ENCODE measurements at regions not wholly inside any gene's neighbourhood (a gene's known extent, or its start where the extent isn't known, plus 50 kb on each side); places are given as distances from the start of the nearest gene placed in this dataset.

DNA sequence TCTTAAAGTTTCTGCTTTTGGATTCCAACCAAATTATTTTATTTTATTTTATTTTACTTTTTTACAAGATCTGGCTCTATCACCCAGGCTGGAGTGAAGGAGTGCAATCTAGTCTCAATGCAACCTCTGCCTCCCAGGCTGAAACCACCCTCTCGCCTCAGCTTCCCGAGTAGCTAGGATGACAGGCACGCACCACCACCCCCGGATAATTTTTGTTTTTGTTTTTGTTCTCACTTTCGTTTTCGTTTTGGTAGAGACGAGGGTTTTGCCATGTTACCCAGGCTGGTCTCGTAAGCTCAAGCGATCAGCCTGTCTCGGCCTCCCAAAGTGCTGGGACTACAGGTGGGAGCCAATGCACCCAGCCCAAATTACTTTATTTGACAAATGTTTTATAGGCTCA is 219.8 kb downstream of the ETS1 start:
- no peak for DNase-seq (ENCODE audit: low spot score in 2 of 2)
- FAIRE-seq: no peak

DNA sequence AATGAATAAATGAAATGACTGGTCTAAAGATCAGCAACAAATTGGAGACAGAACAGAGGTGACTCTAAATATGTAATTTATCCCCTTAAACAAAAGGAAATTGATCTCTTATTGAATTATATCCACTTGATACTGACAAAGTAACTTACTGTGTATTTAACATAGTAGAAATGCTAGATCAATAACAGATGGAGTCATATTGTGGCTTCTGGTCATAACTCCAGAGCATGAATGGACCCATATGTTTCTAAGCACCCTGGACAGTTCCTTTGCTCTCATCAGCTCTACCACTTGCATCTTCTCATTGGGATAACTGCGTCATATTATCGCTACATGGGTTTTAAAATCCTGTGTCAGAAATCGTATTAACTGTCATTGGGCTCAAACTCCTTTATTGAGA is 222.3 kb downstream of the ETS1 start:
- DNase-seq (ENCODE audit: low spot score in 2 of 2) (no peak), FAIRE-seq (no peak)

DNA sequence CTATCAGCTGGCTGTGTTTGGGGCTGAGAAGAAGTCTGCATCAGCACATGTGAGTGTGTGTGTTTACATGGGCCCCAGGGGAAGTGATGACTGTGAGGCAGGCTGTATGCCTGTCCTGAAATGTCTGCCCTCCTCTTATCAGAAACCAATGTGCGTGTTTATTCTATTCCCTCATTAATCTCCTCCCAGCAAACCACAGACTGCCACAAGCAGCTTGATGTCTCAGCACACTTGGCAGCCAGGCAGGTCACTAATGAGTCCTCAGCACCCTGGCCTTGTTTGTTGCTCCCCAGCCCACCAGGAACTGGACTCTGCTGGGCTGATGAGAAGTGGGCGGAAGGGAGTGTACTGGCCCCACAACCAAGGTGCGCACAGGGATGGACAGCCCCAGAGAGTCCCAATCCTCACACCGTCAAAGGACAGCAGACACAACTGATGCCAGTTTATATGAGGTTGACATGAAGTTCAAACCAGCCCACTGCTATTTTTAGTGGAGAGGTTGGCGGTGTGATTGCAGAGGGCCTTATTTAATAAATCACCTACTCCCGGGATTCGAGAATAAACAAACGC is 225.8 kb downstream of the ETS1 start:
- FAIRE-seq: no peak
- DNase-seq (ENCODE audit: low spot score in 2 of 2): no peak

DNA sequence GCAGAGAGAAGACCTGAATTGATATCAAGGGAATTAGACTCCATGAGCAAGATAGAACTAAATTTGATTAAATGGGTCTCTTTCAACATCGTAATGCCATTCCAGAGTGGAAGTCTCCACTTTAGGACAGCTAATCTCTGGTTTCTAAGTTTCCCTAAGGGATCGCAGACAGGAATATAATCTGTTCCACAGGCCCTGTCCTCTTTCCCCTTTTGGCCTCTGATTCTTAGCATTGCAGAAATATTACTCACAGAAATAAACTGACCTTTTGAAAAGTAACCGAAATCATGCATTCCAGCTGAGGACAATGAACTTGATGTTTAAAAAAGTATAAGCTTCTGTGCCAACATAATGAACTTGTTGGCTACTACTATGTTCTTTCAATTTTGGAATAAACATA is 227.8 kb downstream of the ETS1 start:
- no peak for DNase-seq (ENCODE audit: low spot score in 2 of 2)
- FAIRE-seq: no peak

DNA sequence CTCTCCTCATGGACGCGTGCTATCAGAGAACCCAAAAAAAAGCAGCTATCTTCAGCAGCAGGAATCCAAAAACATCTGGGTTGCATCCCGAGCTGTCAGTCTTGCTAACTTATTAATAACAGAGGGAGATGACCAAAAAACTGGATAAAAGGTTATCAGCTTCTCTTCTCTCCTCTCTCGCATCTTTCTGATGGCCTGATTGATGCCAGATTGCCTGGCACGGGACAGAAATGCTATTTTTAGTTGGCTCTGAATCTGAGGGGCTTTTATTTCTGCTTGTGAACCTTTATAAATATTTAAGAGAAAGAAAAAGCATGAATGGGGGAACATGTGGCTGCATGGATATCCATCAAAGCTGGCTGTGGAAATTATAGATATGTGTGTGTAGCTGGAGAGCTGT is 230.3 kb downstream of the ETS1 start:
- DNase-seq (ENCODE audit: low spot score in 2 of 2) (no peak), FAIRE-seq (no peak)

DNA sequence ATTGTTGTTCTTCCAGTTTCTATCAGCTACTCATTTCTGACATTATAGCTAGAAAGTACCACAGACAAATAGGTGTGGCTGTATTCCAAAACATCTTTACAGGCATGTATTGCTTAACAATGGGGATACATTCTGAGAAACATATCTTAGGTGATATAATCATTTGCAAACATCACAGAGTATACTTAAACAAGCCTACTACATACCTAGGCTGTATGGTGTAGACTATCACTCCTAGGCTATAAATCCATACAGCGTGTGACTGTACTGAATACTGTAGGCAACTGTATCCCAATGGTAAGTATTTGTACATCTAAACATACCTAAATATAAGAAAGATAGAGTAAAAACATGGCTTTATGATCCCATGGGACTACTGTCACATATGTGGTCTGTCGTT is 231.8 kb downstream of the ETS1 start:
- no peak for DNase-seq (ENCODE audit: low spot score in 2 of 2)
- FAIRE-seq: no peak

DNA sequence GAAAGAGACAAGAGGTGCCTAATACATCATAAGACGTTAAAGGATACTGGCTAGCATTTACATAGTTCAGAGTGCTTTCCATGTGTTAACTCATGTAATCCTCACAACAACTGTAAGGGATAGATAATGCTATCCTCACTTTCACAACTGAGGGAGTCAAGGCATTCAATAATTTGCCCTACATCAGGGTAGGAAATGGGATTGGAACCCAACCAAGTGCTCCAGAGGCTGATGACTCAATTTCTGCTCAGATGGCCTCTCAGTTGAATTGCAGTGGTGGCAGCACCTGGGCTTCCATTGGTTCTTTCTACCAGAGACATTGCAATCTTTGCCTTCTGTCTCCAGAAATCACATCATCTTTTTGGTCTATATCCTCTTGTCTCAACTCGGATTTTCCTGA is 232.9 kb downstream of the ETS1 start:
- FAIRE-seq: no peak
- DNase-seq (ENCODE audit: low spot score in 2 of 2): no peak

DNA sequence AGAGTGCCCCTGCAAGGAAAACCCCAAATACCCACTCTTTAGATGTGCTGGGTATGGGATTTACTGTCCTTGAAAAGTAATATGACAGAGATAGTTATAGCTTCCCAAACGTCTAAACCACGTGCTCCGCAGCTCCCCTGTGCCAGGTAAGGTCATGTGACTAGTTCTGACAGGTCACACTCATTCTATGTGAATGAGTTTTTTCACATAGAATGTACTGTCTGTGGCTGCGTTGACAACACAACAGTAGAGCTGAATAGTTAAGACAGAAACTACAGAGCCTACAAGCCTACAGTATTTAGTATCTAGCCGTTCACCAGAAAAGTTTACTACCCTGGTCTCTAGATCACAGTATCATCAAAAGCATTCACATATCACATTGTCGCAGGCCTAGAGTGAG is 236.2 kb downstream of the ETS1 start:
- DNase-seq (ENCODE audit: low spot score in 2 of 2) (no peak), FAIRE-seq (no peak)

DNA sequence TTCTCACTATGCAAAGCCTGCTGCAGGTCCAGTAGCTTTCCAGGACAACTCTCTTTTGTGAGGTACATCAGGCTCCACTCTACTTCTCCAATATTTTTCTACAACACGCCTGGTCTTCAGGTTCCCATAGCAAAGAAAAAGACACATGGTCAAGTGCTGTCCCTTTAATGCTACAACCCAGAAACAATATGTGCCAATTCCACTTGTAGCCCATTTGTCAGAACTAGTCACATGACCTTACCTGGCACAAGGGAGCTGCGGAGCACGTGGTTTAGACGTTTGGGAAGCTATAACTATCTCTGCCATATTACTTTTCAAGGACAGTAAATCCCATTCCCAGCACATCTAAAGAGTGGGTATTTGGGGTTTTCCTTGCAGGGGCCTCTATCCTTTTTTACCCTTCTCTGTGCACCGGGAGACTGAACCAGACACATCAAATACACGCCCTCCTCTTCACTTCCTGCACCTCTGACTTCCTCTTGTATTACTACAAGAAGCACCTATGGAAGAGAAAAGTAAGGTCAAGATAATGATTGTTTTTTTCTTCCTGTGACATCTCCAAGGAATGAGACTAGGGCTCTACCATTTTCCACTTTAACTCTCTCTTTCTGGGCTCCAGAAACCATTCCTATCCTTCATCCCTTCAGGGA is 237.6 kb downstream of the ETS1 start:
- DNase-seq (ENCODE audit: low spot score in 2 of 2): no peak
- FAIRE-seq: no peak

DNA sequence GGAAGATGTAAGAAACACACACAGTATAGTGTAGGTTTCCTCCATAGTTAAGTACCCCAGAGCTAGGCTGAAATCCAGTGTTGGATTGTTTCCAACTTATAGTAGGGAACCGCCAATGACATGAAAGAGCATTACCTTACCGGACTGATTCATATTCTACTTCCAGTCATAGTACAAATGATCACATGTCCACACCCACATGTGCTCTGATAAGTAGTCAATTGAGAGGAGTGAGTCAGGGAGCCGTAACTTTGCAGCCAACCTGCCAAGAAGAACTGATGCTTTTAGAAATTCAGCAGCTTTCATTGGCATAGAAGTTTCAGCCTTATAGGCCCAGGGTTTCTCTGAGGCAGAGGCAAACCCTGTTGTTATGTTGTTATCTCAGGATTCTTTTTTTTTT is 240.6 kb downstream of the ETS1 start:
- DNase-seq (ENCODE audit: low spot score in 2 of 2) (no peak), FAIRE-seq (no peak)

DNA sequence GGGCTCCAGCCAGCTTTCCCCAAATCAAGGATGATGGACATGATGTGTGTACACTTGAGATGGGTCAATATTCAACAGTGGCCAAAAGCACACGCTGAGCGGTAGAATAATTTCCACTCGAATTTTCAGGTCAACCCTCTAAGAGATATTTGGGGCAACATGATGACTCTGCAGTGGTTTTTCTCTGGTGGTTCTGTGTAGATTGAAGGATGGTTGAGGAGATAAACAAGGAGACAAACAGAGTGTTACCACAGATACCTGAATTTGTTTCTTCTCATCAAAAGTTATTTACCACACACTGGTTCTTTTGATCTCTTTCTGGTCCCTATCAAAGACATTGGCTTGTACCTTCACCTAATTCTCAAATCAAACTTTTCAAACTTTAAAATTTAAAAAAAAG is 242.0 kb downstream of the ETS1 start:
- FAIRE-seq (no peak), DNase-seq (ENCODE audit: low spot score in 2 of 2) (no peak)

DNA sequence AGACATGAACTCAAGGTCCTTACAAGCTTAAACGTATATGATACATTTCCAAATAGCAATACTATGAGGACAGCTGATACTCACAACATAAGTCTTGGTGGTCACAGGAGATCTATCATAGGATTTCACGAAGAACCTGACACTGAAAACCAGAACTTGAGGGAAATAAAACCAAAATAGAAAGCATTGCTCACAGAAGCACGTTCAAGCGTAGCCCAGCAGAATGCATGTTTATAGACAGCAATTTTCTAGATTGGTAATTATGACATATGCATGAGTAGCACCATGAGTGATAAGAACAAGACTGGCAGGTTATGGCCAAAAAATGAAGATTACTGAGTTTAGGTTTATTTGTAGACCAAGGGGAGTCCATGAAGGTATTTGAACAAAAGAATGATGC is 243.5 kb downstream of the ETS1 start:
- FAIRE-seq (no peak), DNase-seq (ENCODE audit: low spot score in 2 of 2) (no peak)

DNA sequence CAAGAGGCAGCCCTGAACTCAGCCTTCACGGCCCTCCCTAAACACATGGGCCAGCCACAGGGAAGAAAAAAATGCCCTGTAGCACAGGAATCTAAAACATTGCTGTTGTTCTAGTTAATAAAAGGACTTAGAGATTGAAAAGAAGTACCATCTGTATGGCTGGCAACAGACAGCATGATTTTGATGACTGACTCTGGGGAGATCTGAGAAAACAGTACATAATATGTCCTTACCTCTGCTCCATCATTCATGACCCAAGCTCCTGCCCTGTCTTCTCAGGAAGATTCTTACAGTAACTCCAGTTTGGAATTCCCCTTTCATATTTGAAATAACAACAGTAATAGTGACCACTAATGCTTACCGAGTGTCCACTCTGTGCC is 244.2 kb downstream of the ETS1 start:
- DNase-seq (ENCODE audit: low spot score in 2 of 2) (no peak), FAIRE-seq (no peak)

DNA sequence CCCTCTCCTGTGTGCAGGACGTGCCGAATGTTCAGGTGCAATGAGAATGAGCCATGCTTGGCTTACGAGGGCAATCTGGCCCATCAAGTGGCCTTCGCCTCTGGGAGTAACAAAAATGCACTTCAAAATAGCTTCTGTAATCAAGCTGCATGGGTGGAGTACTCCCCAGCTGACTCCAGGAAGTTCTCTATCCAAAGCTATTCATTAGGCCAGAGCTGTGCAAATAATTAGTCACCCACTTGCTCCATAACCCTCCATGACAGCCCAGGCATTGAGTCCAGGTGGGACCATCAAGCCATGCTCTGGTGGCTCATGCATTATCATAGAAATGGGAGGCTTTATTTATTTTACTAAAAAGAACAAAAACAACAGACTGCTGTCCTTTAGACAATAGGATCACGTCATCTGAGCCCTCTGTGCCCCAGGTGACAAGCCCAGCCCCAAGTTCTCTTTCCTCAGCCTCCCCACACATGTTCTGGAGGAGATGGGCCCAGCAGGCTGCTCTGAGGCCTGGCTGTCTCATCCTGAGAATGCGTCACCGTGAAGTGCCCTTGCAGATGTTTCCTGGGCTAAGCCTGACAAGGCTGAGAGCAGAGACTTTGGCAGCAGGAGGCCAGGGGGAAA is 244.7 kb downstream of the ETS1 start:
- FAIRE-seq (no peak), DNase-seq (ENCODE audit: low spot score in 2 of 2) (peak in 1 of 2 donors; percentile 21)

DNA sequence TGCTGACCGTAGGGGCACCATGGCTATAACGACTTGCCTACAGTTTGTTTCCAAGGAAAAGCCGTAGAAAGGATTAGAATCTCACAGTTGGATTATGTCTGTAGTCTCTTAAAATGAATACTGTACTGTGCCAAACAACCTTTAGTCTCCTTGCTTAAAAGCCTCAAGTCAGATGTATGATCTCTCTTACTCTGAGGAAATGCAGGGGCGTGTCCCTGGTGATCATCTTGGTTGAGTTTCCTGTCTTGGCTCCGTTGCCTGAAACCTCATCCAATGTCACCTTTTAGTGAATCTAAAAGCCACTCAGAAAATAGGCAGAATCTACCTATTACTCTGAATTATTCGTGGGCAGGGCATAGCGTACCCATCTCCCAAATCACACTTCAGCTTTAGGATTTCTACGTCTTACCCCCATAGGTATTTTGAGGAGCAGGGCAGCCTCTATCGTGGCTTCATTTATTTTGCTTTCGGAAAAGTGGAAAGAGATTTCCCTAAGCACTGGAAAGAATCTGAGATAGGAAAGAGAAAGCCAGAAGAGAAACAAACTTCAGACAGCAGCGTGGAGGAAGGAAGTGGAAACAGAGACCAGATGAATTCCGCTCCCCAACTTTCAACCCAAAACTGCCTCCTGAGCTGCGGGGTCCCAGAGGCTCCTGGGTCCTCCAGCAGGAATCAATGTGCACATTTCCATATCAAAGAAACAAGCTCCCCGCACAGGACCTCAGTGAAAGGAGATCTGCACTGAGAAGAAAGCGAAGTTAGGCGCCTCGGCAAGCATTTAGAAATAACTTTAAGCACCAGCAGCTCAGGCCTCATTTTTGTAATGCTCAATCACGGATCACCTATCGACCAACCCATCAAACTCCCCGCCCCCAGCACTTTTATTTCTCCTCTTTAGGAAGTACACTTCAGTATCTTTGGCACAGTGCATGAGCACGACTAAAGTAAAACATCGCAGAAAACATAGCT is 245.8 kb downstream of the ETS1 start:
- FAIRE-seq (no peak), DNase-seq (ENCODE audit: low spot score in 2 of 2) (no peak)

DNA sequence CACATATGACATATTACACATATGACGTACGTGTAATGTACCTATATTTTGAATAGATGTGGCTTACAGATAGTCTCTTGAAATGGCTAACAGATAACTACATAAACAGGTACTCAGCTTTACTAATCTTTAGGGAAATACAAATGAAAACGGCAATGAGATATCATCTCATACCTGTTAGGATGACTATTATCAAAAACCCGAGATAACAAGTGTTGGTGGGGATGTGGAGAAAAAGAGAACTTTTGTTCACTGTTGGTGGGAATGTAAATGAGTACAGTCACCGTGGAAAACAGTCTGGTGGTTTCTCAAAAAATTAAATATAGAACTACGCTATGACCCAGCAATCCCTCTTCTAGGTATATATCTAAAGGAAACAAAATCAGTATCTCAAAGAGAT is 247.6 kb downstream of the ETS1 start:
- FAIRE-seq: no peak
- DNase-seq (ENCODE audit: low spot score in 2 of 2): no peak

DNA sequence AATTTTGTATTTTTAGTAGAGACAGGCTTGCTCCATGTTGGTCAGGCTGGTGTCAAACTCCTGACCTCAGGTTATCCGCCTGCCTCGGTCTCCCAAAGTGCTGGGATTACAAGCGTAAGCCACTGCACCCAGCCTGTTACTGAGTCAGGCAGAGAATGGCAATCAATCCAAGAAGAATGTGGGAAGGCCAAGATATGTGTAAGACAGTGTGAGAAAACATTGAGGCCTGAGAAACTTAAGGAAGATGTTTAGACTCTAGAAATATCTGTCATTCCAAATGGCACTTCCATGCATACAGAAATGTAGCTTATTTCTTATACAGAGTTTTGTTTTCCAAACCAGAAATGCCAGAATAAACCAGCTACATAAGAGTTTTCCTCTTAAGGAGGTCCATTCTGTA is 248.5 kb downstream of the ETS1 start:
- no peak for FAIRE-seq
- no peak for DNase-seq (ENCODE audit: low spot score in 2 of 2)

DNA sequence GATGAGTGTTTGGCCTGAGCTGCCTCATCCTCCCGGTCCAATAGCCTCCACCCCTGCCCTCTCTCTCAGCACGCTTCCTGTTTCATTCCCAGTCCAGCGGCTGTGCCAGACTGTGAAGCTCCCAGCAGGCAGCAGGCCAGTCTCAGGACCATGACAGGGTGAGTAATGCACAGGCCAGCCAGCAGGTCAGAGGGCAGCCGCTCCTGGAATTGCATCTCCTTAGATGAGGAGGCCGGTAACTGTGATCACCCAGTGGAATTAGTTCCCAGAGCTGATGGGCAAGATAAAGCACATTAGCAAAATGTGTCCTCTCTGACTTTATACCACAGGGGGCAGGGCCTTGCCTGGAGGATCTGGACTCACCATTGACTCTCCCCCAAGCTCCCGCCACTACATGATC is 251.2 kb downstream of the ETS1 start:
- DNase-seq (ENCODE audit: low spot score in 2 of 2) (no peak), FAIRE-seq (no peak)

DNA sequence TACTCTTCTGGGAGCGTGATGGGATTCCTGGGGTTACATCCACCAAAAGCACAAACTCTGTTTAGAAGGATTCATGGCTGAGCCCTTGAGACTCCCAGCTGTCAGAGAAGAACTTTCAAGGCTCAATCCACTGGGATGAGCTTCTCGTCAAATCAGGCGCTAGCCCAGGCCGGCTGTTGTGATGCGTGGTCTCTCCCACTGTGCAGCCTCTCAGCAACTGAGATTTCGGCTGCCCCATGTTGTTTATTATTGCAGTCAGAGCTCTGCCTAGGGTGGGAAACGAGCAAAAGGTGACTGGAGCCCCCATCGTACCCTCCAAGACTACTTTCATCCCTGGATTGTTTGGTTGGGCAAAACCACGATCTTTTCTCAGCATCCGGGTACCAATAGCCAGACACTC is 251.6 kb downstream of the ETS1 start:
- DNase-seq (ENCODE audit: low spot score in 2 of 2) (no peak), FAIRE-seq (no peak)

DNA sequence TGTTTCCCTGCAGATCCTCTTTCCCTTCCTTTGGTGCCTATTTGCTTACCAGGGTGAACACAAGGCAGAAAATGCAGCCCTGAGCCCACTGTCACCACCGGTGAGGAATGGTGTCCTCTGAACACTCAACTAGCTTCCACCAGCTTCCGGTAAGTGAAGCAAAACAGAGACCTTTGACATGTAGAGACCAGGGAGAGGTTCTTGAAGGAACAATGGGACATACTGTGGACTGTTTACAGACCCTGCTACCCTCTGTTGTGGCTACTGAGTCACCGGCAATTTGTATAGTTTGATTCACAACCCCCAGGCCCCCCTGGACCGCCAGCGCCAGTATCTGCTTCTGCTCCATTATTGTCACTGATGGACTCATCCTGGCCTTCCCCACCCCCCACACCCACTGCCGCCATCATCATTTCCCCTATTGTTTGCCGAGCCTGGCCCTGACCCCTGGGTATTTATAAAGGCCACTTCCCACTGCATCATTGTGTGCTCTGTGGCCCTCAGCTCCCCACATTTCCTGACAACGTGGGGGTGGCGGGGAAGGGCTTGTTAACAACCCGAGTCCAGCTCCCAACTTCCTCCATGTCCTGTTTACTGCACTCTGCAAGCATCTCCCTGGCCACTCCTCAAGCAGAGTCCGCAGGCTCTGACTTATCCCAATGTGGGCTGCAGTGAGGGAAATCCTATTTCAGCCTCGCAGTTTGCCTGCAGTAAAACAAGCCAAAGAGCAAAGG is 252.9 kb downstream of the ETS1 start:
- DNase-seq (ENCODE audit: low spot score in 2 of 2) (no peak), FAIRE-seq (no peak)

DNA sequence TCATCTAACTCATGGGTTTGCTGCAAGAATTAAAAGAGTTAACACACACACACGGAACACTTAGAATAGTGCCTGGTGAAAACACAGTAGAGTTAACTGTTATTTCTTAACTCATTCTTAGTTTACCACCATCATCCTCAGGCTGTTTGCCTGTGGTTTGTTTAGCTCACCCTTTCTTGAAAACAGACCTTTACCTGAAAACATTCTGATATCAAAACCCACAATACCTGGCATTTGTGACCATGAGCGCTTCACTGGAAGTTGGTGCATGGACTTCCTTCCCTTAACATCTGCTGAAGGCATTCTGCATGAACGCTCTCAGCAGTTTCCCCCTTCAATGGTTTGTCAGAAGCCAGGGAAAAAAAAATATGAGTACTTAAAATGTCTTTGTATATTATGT is 256.0 kb downstream of the ETS1 start:
- no peak for FAIRE-seq

More for the DNA sequence above, 256.0 kb downstream of the ETS1 start:
- DNase-seq (ENCODE audit: low spot score in 2 of 2): no peak
